ENCODE measurements at regions not wholly inside any gene's neighbourhood (a gene's known extent, or its start where the extent isn't known, plus 50 kb on each side); places are given as distances from the start of the nearest gene placed in this dataset.

DNA sequence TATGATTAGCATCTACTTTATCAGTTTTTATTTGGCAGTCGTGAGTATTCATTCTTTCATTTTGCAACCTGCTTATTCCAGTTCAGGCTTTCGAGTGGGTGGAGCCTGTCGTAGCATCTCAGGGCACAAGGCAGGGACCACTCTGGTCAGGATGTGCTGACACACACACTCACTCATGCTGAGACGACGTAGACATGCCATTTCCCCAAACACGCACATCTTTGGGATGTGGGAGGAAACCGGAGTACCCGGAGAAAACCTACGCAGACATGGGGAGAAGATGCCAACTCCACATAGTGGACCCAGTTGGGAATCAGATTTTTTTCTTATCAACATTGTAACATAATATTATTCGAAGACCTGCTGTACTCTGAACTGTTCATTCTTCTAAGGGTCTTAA, 756.5 kb upstream of the RBFOX1 start:
- TF ChIP-seq EZH2phosphoT487 (IDR thresholded peaks at IDR 0.05; ENCODE audit: insufficient read depth, low read depth) (no peak), EZH2 (IDR thresholded peaks at IDR 0.05; ENCODE audit: insufficient read depth, poor library complexity, severe bottlenecking) (no peak)

All from GM23248 (cell line).